ENCODE measurements at regions not wholly inside any gene's neighbourhood (a gene's known extent, or its start where the extent isn't known, plus 50 kb on each side); places are given as distances from the start of the nearest gene placed in this dataset.

GRCh38 chr4:184952522-184952921, 65.8 kb upstream of the HELT start:
- TF ChIP-seq CTCF (IDR thresholded peaks at IDR 0.05; ENCODE audit: low read depth, low read length), result no peak
- no peak for DNase-seq (ENCODE audit: extremely low read depth, low read depth)

GRCh38 chr4:184953421-184953945, 64.8 kb upstream of the HELT start:
- DNase-seq (ENCODE audit: extremely low read depth, low read depth), result no peak

GRCh38 chr4:184953971-184954370, 64.3 kb upstream of the HELT start:
- no peak for TF ChIP-seq CTCF (IDR thresholded peaks at IDR 0.05; ENCODE audit: low read depth, low read length)
- no peak for DNase-seq (ENCODE audit: extremely low read depth, low read depth)

More at GRCh38 chr4:184953421-184953945, 64.8 kb upstream of the HELT start:
- no peak for TF ChIP-seq CTCF (IDR thresholded peaks at IDR 0.05; ENCODE audit: low read depth, low read length)

GRCh38 chr4:184954482-184954881, 63.8 kb upstream of the HELT start:
- no peak for DNase-seq (ENCODE audit: extremely low read depth, low read depth)
- TF ChIP-seq CTCF (IDR thresholded peaks at IDR 0.05; ENCODE audit: low read depth, low read length), result no peak

GRCh38 chr4:184955116-184955515, 63.2 kb upstream of the HELT start:
- no peak for TF ChIP-seq CTCF (IDR thresholded peaks at IDR 0.05; ENCODE audit: low read depth, low read length)
- DNase-seq (ENCODE audit: extremely low read depth, low read depth), result no peak

- no peak for TF ChIP-seq CTCF (IDR thresholded peaks at IDR 0.05; ENCODE audit: low read depth, low read length)
- no peak for DNase-seq (ENCODE audit: extremely low read depth, low read depth)
Measured at GRCh38 chr4:184955636-184956035, 62.7 kb upstream of the HELT start.

- DNase-seq (ENCODE audit: extremely low read depth, low read depth), result no peak
- no peak for TF ChIP-seq CTCF (IDR thresholded peaks at IDR 0.05; ENCODE audit: low read depth, low read length)
Measured at GRCh38 chr4:184957446-184958115, 60.7 kb upstream of the HELT start.

Measured in AG09319 (cell line).